ENCODE measurements at regions not wholly inside any gene's neighbourhood (a gene's known extent, or its start where the extent isn't known, plus 50 kb on each side); places are given as distances from the start of the nearest gene placed in this dataset.

- no peak for TF ChIP-seq CTCF (IDR thresholded peaks at IDR 0.05)
- Mint-ChIP-seq H3K27ac (peak overlapping the region; percentile 18), H3K9me3 (peaks cover 11% of the 10 kb centered on the region), H3K36me3 (ENCODE audit: low read depth) (peaks cover 5% of the 10 kb centered on the region), H3K4me1 (peaks cover 43% of the 10 kb centered on the region), H3K27me3 (ENCODE audit: low read depth, poor library complexity) (peaks cover 11% of the 10 kb centered on the region), H3K4me3 (no peak overlapping the region)
- DNase-seq: no peak
Measured at GRCh38 chr6:3535033-3535775, 78.4 kb upstream of the SLC22A23 start.

DNA sequence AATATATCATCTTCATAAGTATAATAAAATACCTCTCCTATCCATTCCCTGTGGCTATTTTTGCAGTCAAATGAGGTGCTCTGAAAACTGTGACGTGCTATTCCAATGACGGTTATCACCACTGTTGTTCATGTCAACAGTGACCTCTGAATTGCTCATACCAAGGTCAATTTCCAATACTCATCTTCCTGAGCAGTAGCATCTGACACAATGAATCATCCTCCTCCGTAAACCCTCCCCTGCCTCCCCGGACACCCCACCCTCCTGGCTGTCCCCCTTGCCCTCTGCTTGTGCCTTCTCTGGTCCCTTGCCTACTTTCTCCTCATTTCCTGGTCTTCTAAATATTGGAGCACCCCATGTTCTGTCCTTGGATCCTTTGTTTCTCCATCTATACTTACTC, 77.7 kb upstream of the SLC22A23 start:
- DNase-seq: no peak
- no peak for TF ChIP-seq CTCF (IDR thresholded peaks at IDR 0.05)
- H3K36me3 Mint-ChIP-seq (ENCODE audit: low read depth): peaks cover 5% of the 10 kb centered on the region
- H3K27ac Mint-ChIP-seq: no peak overlapping the region
- peaks cover 39% of the 10 kb centered on the region for H3K4me1 Mint-ChIP-seq
- no peak overlapping the region for H3K4me3 Mint-ChIP-seq
- H3K27me3 Mint-ChIP-seq (ENCODE audit: low read depth, poor library complexity): peaks cover 11% of the 10 kb centered on the region
- peaks cover 11% of the 10 kb centered on the region for H3K9me3 Mint-ChIP-seq

GRCh38 chr6:3533981-3534380, 77.1 kb upstream of the SLC22A23 start:
- H3K27ac Mint-ChIP-seq: no peak overlapping the region
- DNase-seq: no peak
- H3K36me3 Mint-ChIP-seq (ENCODE audit: low read depth): peaks cover 5% of the 10 kb centered on the region
- H3K4me1 Mint-ChIP-seq: peaks cover 33% of the 10 kb centered on the region
- TF ChIP-seq CTCF (IDR thresholded peaks at IDR 0.05): no peak
- peaks cover 11% of the 10 kb centered on the region for H3K9me3 Mint-ChIP-seq
- no peak overlapping the region for H3K4me3 Mint-ChIP-seq
- H3K27me3 Mint-ChIP-seq (ENCODE audit: low read depth, poor library complexity): peaks cover 11% of the 10 kb centered on the region

GRCh38 chr6:3532296-3532916, 75.6 kb upstream of the SLC22A23 start:
- H3K36me3 Mint-ChIP-seq (ENCODE audit: low read depth): peaks cover 5% of the 10 kb centered on the region
- peaks cover 11% of the 10 kb centered on the region for H3K27me3 Mint-ChIP-seq (ENCODE audit: low read depth, poor library complexity)
- no peak for DNase-seq
- H3K27ac Mint-ChIP-seq: no peak overlapping the region
- TF ChIP-seq CTCF (IDR thresholded peaks at IDR 0.05): no peak
- no peak overlapping the region for H3K4me3 Mint-ChIP-seq
- H3K9me3 Mint-ChIP-seq: peaks cover 11% of the 10 kb centered on the region
- peaks cover 26% of the 10 kb centered on the region for H3K4me1 Mint-ChIP-seq

DNA sequence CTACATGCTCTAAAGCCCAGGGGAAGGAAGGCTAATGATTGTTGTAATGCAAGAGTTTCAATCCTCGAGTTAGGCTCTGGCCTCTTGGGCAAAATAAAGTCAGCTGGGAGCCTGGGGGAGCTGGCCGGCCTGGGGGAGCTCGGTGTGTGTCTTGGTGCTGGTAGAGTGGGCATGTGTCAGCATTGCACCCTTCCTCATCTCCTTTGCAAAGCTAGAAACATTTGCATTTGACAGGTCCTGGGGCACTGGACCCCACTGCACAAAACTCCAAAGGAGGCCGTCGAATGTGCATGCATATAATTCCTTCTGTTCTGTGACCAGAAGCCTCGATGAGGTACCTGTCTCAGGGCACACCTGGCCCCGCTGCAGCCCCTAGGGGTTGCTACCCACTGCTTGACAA, 74.6 kb upstream of the SLC22A23 start:
- H3K9me3 Mint-ChIP-seq: peaks cover 11% of the 10 kb centered on the region
- H3K4me1 Mint-ChIP-seq: peaks cover 35% of the 10 kb centered on the region
- no peak for DNase-seq
- peaks cover 11% of the 10 kb centered on the region for H3K27me3 Mint-ChIP-seq (ENCODE audit: low read depth, poor library complexity)
- H3K36me3 Mint-ChIP-seq (ENCODE audit: low read depth): peaks cover 5% of the 10 kb centered on the region
- H3K27ac Mint-ChIP-seq: no peak overlapping the region
- no peak for TF ChIP-seq CTCF (IDR thresholded peaks at IDR 0.05)
- no peak overlapping the region for H3K4me3 Mint-ChIP-seq

- Mint-ChIP-seq H3K9me3 (peaks cover 11% of the 10 kb centered on the region), H3K4me3 (no peak overlapping the region), H3K27me3 (ENCODE audit: low read depth, poor library complexity) (peaks cover 11% of the 10 kb centered on the region), H3K27ac (no peak overlapping the region), H3K4me1 (peaks cover 34% of the 10 kb centered on the region), H3K36me3 (ENCODE audit: low read depth) (peaks cover 5% of the 10 kb centered on the region)
- no peak for TF ChIP-seq CTCF (IDR thresholded peaks at IDR 0.05)
- DNase-seq: no peak
Measured at GRCh38 chr6:3530515-3530914, 73.7 kb upstream of the SLC22A23 start.

Data from nephron progenitor cell (in vitro differentiated cells).